Skin of body (tissue), 1 donor: ENCODE measurements at regions not wholly inside any gene's neighbourhood (a gene's known extent, or its start where the extent isn't known, plus 50 kb on each side); places are given as distances from the start of the nearest gene placed in this dataset.

Experiments
- DNase-seq: peaks from one replicate; lab custom pipeline; 2025; lab: John Stamatoyannopoulos, UW

DNA sequence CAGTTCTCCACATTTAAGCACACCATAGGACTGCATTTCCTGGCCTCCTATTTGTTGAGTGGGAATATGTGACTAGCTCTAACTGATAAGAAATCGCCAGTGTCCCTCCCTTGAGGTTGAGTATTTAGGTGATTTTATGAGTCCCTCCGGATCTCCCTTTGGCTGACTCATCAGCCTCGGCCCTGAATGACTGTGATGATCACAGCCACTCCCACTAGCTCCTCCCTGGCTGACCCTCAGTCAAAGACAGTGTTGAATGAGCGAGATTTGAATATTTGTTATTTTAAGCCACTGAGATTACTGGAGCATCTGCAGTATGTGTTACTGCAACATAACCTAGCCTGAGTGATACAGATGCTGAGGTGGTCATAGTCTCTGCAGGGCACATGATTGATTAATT is 515.3 kb downstream of the EPHB1 start:
- no peak for DNase-seq

DNA sequence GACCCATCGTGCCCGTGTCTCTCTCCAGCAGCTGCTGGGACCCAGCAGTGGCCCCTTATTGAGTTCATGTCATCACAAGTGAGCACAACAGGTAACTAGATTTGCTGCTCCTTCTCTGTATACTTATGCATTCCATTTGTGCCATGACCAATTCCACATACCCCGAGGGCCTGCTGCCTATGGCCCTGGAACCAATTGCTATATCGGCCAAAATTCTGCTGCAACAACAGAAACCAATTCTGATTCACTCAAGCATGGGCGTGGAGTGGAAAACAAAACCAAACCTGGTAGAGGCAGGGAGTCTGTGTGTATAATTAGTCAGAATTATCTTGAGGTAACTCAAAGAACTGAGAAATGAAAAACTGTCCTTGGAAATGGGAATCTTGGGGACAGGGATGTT is 516.6 kb downstream of the EPHB1 start:
- no peak for DNase-seq

DNA sequence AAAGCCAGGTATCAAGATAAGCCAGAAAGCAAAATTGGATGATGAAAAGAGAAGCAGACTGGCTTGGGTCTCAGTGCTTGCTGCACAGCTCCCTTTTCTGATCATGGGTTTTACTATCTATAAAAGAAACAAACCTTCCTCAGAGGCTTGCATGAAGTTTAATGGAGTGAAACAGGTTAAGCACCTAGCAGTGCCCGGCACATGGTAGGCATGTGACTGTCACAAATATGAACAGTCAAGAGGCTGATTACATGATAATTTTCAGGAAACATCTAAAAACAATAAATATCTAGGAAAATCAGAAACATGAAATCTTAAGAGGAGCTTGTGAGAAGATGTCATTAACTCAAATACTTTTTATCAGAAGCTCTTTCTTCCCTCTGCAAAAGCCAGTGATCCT is 519.2 kb downstream of the EPHB1 start:
- DNase-seq, result no peak

DNA sequence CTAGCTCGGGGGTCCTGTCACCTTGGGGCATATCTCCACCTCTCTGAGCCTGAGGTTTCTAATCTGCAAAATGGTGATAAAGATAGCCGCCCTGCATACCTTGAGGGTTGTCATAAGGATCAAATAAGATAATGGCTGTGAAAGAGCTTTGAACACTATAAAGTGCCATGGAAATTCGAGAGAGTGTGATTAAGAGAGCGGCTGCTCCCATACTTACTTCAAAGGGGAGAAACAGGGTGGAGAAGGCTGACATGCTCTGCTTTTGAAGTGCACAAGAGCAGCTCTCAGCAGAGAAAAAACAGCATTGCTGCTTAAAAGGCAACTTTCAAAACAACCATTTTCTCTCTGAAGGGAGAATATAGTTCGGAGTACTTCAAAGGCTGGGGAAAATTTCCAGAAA is 529.2 kb downstream of the EPHB1 start:
- DNase-seq, result no peak

DNA sequence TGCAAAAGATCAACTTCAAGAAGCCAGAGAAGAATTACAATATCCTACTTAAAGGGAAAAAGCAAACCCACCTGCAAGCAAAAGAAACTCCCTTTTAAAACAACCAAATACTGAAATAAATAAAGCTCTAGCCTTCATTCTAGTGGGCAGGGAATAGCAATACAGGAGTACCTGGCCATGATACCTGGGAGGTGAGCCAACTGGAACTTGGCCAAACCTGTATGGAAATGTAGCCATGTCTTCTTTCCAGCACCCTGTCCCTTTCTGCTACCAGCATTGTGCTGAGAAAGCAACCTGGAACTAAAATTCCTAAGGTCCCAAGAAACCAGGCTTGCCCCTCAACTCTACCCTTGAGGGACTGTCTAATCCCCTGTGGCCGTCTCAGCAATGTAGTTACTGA is 530.0 kb downstream of the EPHB1 start:
- DNase-seq, result no peak

DNA sequence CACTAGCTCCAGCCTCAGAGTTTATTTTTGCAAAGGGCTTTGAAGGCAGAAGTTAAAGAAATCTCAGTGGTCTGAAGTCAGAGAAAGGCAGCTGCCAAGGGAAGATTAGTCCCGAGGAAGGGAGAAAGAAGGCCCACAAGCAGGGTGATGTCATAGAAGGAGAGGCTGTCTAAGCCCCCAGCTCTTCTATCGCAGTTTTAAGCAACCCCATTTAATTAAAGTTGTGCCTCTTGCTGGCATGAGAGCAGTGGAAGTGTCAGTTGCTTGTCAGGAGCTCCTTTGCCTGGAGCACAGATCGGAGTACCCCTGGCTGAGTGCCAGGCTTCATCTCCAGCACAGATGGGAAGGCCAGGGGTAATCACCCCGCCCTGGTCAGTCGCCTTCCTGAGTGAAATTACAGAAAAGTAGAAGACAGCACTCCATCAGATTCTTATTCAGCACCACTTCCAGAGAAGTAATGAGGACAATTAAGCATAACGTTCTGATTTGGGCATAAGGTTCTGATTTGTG is 530.7 kb downstream of the EPHB1 start:
- no peak for DNase-seq

DNA sequence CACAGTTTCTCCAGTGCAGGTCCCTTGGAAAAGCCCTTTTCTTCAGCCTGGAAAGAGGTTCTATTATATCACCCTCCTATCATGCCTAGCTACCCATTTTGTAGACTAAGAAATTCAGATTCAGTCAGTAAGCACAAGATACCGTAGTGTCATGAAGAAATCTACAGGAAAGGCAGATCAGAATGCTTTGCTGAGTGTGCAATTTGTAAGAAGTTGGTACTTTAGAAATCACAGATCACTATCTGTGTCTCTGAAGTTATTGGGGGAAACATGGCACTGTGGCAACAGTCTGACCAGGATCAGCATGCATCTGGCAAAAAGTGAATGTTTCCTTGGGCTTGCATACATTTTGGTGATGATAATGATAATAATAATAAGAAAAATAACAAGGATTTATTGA is 531.8 kb downstream of the EPHB1 start:
- no peak for DNase-seq

DNA sequence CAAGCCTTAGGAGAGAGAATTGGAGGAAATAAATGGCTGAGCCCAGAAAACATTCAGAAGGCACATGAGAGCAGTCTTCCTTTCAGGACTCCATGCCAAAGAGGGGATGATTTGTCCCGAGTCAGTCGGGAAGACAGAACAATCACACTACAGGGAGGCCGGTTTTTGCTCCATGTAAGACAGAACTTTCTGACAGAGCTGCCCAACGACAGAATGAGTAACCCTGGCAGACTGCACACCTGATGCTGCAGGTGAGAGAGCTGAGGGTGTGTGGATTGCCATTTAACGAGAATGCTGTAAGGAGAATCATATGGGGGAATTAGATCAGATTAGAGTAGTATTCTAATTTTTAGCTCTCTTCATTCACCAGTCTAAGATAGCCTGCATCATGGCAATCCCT is 533.0 kb downstream of the EPHB1 start:
- DNase-seq, result no peak

DNA sequence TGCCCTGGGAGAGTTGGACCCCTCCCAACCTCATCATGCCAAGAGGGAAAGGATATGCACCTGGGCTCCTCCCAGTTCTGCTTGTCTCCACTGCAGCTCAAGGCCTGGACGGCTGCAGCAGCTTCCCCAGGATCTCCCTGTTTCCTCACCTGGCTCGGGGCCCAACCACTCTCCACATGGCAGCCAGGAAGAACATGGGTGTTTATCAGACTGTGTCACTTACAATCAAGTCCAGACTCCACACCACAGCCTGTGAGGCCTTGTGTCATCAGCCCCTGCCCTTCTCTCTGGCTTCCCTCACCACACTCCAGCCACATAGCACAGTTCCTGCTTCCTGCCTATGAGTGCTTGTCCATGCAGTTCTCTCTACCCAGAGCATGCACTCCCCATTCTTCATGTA is 534.4 kb downstream of the EPHB1 start:
- DNase-seq, result no peak

DNA sequence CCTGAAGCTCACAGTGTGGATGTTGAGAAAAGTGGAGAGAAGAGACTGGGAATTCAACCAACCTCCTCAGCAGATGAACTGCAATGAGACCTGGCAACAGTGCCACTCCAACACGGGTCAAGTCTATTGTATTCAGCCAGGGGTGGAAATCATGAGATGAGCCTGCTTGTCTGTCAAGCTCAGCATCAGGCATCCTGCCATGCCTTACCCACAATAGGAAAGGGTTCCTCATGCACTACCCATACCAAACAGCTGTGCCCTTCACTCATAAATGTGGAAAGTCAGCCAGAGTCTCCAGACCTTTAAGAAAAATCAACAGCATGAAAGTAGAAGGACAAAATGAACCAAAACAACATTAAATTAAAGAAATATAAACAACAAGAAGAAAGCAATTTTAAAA is 542.1 kb downstream of the EPHB1 start:
- no peak for DNase-seq

DNA sequence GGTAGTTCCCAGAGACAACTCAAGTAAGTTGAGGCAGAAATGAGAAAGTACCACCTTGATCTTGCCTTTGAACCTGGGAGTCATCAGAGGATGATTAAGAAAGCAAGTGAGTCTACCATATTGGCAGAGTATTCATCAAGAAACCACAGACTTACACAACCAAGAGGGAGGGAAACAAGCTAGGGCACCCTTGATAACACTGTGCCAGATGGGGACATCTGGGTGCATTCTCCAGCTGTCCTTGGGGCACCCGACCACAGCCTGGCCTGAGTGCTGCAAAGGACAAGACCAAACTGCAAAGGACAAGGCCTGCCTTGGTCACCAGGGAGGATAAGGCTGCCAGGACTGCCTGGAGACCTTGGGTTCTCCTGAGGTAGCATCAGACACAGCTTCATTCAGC is 553.6 kb downstream of the EPHB1 start:
- DNase-seq, result no peak

DNA sequence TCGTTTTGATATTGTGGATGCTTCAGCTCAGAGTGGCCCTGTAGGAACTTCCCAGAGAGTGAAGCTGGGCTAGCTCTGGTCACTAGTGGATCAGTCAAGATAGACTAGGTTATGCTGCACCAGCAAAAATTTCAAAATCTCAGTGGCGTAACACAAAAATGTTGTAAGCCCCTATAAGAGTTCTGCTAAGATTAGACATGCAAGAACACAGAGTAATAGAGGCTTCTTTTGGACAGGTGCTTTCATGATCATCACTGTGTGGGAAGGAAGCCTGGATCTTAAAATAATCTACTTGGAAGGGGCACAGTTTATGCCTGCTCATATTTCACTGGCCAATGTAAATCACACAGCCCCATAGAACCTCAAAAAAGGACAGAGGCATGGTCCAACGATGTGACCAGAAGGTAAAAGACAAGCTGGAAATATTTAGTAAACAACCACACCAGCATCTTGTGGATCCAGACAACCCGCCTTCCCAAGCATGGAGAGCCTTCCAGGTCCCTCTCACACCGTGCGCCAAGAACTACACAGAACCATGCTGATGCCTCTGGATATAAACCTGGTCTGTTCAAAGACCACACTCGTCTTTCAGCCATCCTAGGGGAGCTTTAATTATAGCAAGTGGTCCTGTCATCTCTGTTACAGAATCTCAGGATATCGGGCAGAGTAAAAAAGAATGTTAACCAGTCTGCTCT is 554.3 kb downstream of the EPHB1 start:
- no peak for DNase-seq

DNA sequence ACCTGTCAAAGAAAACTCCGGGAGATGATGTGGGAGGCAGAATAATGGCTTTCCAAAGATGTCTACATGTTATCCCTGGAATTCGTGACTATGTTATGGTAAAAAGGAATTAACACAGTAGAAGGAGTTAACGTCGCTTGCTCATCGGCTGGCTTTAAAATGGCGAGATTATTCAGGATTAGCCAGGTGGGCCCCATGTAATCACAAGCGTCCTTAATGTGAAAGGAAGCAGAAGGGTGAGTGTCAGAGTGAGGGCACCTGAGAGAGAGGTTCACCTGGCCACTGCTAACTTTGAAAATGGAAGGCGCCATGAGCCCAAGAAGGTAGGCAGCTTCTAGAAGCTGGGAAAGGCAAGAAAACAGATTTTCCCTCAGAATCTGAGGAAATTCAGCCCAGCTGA is 557.2 kb downstream of the EPHB1 start:
- DNase-seq, result no peak

DNA sequence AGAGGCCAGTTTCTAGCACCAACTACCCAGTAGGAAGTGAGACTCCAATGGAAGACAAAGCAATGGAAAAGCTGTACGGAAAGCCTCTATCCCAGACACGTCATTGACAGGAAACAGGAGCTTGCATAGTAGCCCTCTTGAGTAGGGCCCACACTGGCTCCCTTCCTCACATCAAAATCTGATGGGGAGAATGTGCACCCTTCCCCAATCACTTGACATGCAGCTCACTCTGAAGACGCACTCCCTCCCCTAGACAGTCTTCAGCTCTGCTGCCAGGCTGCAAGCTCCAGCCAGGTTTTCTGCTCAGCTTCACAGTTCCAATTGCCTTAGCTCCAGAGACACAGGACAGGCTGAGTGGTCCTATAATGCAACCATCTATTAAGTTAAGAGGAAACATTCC is 567.8 kb downstream of the EPHB1 start:
- DNase-seq, result no peak

DNA sequence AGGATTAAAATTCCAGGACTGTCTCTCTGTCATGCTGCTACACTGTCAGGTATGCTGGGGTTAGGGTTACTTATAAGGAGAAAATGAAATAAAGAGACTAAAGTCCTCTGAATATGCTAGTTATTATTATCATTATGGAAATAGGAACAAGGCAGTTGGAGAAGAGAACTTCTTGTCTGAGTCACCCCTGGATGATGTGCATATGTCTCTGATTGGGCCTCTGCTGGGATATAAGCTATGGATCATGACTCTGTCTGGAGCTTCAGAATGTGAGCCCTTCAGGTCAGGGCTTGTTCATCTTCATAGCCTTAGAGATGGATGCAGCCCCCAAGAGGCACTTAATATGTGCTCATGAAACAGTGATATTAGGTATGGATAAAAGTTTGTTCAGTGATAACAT is 569.6 kb downstream of the EPHB1 start:
- DNase-seq, result no peak

DNA sequence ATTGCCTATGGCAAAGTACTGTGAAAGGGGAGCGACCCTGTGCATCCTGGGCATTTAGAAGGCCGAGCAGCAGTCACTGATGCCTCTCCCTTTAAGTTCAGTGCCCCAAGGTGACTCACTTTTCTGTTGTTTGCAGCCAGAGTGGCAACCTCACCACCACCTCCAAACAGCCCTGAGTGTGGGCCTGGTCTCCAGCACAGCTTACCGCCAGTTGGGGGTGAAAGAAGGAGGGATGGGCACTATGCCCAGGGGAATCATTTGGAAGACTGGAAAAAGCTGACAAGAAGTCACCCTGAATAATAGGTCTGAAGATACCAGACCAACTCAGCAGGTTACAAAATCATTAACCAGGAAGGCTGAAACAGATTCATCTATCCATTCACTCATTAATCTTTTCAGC is 571.8 kb downstream of the EPHB1 start:
- DNase-seq, result no peak

DNA sequence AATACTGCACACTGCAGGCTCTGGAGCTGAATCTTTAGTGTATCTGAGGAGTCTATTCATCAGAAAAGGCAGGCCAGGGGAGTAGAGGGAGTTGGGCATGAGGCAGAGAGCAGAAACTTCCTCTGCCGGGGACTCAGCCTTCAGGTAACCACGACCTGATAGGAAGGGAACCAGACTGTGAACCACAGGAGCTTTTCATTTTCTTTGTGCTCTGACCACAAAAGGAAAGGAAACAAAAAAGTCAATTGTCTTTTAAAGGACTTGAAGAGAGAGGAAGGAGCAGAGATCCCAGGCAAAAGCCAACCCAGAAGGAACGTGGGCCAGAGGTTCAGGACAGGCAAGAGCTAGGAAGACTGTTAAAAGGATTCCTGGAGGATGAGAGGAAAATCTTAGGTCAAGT is 573.3 kb downstream of the EPHB1 start:
- no peak for DNase-seq

DNA sequence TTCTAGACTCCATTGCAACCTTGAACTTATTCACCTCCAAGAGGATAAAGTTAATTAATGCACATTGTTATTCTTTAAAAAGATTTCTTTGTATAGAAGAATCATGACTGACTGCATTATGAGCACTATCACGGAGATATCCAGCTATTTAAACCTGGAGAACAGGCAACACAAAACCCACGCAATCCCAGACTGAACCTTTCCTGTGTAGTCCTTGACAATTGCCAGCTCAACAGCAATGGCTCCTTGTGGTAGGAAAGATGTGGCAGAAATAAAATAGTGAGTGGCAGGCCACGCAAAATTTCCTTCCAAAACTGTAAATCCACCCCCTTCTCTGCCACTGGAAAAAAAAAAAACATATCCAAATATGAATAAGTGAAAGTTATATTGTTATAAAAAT is 573.7 kb downstream of the EPHB1 start:
- no peak for DNase-seq

DNA sequence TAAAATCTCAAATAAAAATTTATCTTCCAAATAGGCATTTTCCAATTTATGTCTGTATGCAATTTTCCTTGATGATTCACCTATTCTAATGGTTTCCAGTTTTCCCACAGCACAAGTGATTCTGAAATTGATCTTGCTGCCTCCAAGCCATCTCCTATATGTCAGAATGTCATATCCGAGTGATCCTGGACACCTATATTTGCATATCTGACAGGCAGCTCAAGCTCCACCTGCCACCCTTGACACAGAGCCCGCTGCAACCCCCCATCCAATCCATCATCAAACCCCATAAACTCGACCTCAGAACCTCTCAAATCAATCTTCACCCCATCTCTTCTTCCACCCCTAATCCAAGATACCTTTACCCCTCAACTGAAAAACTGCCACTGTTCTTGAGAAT is 579.5 kb downstream of the EPHB1 start:
- no peak for DNase-seq

DNA sequence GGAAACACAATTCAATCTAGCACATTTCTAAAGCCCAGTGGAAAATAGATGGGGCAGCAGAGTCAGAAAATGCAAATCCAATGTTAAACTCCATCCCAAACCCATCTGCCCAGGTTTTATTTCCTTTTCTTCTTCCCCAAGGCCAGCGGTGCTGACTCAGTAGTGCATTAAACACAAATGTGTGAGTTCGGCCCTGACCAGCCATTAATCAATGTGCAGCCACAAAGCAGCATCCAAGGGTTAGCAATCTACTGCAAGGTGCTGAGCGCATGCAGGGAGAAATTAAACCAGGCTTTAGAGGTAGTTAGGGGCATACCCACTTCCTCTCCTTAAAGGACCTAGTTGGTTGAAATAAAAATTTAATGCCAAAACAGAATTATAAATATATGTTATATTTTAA is 583.3 kb upstream of the PPP2R3A start:
- no peak for DNase-seq

DNA sequence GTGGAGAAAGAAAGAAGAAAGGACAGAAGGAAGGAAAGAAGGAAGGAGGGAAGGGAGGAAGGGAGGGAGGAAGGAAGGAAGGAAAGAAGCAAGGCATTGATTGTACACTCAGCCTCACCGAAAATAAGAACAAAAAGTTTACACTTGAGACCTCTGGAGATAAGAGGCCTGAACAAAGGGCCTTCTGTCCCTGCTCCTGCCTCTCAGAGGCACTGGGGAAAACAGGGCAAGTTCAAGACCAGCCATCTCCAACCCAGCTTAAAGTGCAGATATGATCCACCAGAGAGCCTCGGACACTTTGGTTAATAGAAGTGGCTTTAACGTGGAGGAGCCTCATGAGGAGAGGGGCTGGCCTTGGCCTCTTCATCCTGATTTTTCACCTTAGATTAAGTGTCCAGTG is 582.9 kb upstream of the PPP2R3A start:
- DNase-seq, result no peak

DNA sequence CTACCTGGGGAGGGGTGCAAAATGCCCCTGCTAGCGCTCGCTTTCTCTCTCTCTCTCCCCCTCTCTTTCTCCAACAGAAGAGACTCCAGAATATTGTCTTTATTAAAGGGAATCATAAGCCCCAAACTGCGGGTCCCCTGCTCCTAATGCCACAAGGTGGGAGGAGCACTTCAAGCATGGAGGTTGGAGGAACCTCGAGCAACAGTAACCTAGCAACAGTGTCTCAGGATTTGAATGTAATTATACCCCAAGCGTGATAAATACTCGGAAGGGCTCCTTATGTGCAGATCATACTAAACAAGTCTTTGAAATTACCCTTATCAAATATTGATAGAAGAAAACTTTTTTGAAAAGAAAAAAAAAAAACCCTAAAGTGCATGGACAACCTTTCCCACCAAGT is 582.2 kb upstream of the PPP2R3A start:
- no peak for DNase-seq

DNA sequence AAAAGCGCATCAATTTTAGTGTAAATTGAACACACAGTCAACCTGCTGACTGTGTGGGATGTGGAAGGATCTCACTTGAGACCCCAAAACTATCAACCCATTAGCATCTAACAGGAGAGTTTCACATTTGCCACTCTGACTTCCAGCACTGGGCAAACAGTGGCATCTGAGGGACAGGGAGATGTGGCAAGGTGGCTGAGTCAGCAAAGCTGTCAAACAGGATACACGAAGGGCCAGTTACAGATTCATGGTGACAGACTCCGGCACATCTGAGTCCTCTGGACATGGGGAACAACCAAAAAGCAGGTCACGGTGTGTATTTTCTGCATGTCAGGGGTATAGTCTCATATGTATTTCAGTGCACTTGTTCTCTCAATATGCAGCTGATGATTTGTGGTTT is 573.4 kb upstream of the PPP2R3A start:
- no peak for DNase-seq

DNA sequence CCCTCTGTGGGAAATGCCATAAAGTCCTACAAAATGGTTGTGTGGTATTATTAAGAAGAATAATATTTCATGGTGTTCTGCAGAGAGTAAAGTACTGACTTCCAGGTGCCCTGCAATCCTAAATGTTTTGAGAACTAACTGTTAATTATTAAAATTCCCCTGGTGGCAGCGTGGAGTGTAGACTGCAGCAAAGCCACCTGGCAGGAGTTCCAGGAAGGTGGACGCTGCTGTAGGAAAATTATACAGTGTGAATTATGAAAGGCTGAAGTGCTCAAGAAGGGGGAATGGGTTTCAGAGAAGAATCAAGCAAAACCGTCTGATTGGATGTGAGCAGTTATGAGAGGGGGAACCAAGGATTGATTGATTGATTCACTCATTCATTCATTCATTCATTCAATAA is 572.4 kb upstream of the PPP2R3A start:
- no peak for DNase-seq
